Psoas muscle (tissue), 7 donors: ENCODE measurements at regions not wholly inside any gene's neighbourhood (a gene's known extent, or its start where the extent isn't known, plus 50 kb on each side); places are given as distances from the start of the nearest gene placed in this dataset.

Experiments used
- ATAC-seq, 4 donors: fragments of 200-7000 bp; cut with Tn5 transposase; one replicate each; pipeline ENCODE4 v1.9.1; 2020; ENCODE audit warnings: moderate library complexity in 3 of 4, mild to moderate bottlenecking in 2 of 4
- DNase-seq, 2 donors: peaks; one replicate each; pipeline ENCODE4 v3.0.0-alpha.2; 2020
- H3K27ac ChIP-seq: fragments of 200-600 bp; one replicate; pipeline ENCODE4 v1.8.0; 2022
- H3K27me3 ChIP-seq, 3 donors: fragments of 200-600 bp in 1 of 3; one replicate each; pipeline versions ENCODE4 v1.6.1 to v1.8.0; 2013 to 2022; ENCODE audit warnings: low read length in 2 of 3, mild to moderate bottlenecking in 2 of 3, moderate library complexity in 1 of 3; ENCODE audit not compliant: insufficient read depth in 3 of 3
- H3K36me3 ChIP-seq, 2 donors: fragments of 200-600 bp in 1 of 2; one replicate each; pipeline versions ENCODE4 v1.6.1 to v1.8.0; 2013 to 2022; ENCODE audit warnings: low read depth in 1 of 2, mild to moderate bottlenecking in 1 of 2, moderate library complexity in 1 of 2; ENCODE audit not compliant: insufficient read depth in 1 of 2
- H3K4me1 ChIP-seq: fragments of 200-600 bp; one replicate; pipeline ENCODE4 v1.8.0; 2022
- H3K4me3 ChIP-seq: fragments of 200-600 bp; one replicate; pipeline ENCODE4 v1.8.0; 2022; ENCODE audit warnings: mild to moderate bottlenecking
- H3K9me3 ChIP-seq: fragments of 200-600 bp; one replicate; pipeline ENCODE4 v1.8.0; 2022
- WGBS, 3 donors: extraction: QIAGEN DNeasy Blood & Tissue Kit; methylation state at CpG; one replicate each; pipeline versions ENCODE4 v1.1.6 to v1.1.7; 2013; 5-methylcytosine and 5-hydroxymethylcytosine counted together
- intact Hi-C, 2 donors: fragments of 100-400 bp; cut with DNase I; formaldehyde crosslinking; loops; one replicate each; pipeline versions ENCODE4 v1.11.0 to v1.14.2; 2022
- TF ChIP-seq, protein P1 (sequence below): fragments of 200-600 bp; IDR thresholded peaks from one replicate; pipeline ENCODE4 v1.8.0; 2022; ENCODE audit warnings: antibody characterized with exemption
- donor health status: healthy with polysubstance abuse.
- donor health status: DM: no; HTN: no; CAD: no; lungs with moderate emphysema.
- donor health status: Bipolar disorder and iron deficiency.
- donor health status: healthy.
- donor health status: DM: yes; HTN: yes; CAD: no.
- donor health status: DM: no; HTN: no; CAD: no.
- donor health status: DM: yes; HTN: yes; CAD: no.

DNA sequence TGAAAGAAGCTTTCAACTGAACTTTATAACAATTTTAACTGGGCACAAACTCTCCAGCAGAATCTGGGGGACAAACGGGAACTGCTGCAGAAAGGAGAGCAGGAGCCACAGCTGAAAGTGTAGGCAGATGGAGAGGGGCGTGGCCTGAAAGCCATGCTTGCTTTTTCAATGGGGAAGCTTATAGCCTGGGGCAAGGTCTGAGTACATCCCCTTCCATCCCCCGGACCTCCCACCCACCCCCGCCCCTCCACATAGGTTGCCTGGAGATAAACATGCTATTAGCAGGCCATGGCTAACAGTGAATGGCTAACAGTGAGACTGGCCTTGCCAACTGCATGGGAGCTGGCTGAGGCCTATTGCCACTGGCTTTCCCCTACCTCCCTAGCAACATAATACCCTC is 317.9 kb upstream of the TANK start:
- no peaks in the 10 kb centered on the region for H3K27me3 ChIP-seq
- DNase-seq: no peak
- WGBS, 3 donors: 86 to 92% (median 88%) methylated on average over 4 of the region's 4 CpGs
- TF ChIP-seq, protein P1, sequence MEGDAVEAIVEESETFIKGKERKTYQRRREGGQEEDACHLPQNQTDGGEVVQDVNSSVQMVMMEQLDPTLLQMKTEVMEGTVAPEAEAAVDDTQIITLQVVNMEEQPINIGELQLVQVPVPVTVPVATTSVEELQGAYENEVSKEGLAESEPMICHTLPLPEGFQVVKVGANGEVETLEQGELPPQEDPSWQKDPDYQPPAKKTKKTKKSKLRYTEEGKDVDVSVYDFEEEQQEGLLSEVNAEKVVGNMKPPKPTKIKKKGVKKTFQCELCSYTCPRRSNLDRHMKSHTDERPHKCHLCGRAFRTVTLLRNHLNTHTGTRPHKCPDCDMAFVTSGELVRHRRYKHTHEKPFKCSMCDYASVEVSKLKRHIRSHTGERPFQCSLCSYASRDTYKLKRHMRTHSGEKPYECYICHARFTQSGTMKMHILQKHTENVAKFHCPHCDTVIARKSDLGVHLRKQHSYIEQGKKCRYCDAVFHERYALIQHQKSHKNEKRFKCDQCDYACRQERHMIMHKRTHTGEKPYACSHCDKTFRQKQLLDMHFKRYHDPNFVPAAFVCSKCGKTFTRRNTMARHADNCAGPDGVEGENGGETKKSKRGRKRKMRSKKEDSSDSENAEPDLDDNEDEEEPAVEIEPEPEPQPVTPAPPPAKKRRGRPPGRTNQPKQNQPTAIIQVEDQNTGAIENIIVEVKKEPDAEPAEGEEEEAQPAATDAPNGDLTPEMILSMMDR: no peak
- H3K4me3 ChIP-seq: no peak overlapping the region
- no peaks in the 10 kb centered on the region for H3K4me1 ChIP-seq
- H3K36me3 ChIP-seq: no peaks in the 10 kb centered on the region
- no peaks in the 10 kb centered on the region for H3K9me3 ChIP-seq
- ATAC-seq: no peak
- intact Hi-C loops: no loop called here
- no peak overlapping the region for H3K27ac ChIP-seq

DNA sequence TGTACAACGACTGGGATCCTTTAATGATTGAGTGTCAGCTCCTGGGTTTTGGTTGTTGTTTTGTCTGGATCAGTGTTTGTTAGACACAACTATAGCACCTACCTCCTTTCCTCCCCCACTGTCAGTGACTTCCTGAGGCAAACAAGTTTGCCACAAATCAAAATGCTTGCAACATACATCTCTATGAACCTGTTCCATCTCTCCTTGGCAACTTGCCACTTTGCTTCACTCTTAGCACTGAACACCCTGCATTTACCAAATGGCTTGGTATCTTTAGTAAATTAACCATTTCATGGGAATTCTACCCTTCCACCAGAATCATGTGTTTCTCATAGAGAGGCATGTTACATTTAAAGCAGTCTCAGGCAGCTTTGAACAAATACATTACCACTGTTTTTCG is 301.1 kb upstream of the TANK start:
- ATAC-seq: no peak
- intact Hi-C loops: no loop called here

DNA sequence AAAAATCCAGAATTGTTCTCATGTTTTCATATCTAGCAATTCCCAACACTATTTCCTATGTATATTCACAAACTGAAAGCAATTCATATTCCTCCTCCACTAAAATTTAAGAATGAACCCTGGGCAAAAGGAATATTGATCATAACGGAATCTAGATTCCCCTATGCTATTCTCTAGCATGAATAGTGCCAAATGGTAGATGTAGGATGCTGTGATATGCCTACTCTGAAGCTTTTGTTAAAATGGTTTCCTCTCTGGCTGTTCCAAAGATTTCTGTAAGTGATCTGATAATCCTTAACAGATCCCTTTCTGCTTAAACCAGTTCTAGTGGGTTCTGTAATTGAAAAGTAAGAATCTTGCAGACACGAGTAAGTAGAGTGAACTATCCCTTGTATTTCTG is 298.0 kb upstream of the TANK start:
- Histone ChIP-seq H3K4me3 (no peak overlapping the region), H3K36me3 (no peaks in the 10 kb centered on the region), H3K27ac (no peak overlapping the region), H3K27me3 (peaks cover 0 to 3% (median 0%) of the 10 kb centered on the region in 3 donors), H3K9me3 (no peaks in the 10 kb centered on the region), H3K4me1 (no peaks in the 10 kb centered on the region)
- 55 to 64% (median 60%) methylated on average over 2 of the region's 2 CpGs for WGBS, 3 donors
- DNase-seq: no peak
- TF ChIP-seq, protein P1: no peak
- intact Hi-C loops: loop anchor here in 1 of 2 donors (10.0 kb wide), 1 partner anchor 63 kb away; no protein-coding TSS in a partner anchor
- no peak for ATAC-seq

More for the DNA sequence above, 301.1 kb upstream of the TANK start:
- no peaks in the 10 kb centered on the region for H3K27me3 ChIP-seq
- H3K9me3 ChIP-seq: no peaks in the 10 kb centered on the region
- no peak overlapping the region for H3K27ac ChIP-seq
- WGBS, 3 donors: 46 to 51% (median 49%) methylated on average over 2 of the region's 2 CpGs
- H3K4me1 ChIP-seq: no peaks in the 10 kb centered on the region
- TF ChIP-seq, protein P1: no peak
- no peaks in the 10 kb centered on the region for H3K36me3 ChIP-seq
- no peak overlapping the region for H3K4me3 ChIP-seq
- no peak for DNase-seq

DNA sequence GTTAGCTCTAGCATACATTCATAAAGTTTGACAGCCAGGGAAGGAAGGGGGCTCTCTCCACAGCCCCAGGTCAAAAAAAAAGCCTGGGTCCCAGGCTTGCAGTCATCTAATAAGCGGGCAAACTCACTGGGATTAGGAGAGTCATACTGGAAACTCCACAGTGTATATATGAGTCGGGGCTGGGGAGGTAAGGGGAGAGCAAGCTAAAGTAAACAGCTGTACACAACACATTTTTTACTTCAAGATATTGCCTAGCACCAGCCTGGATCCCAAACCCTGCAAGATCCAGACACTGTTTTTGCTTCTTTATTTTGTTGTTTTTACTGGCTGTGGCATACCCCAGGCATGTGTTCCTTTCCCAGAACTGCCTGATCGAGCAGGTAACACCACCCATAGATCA is 291.3 kb upstream of the TANK start:
- no peaks in the 10 kb centered on the region for H3K36me3 ChIP-seq
- no peak for ATAC-seq
- no peak for DNase-seq
- TF ChIP-seq, protein P1: no peak
- H3K27me3 ChIP-seq: peaks cover 0 to 3% (median 0%) of the 10 kb centered on the region in 3 donors
- H3K4me3 ChIP-seq: no peak overlapping the region
- intact Hi-C loops: loop anchor here in 1 of 2 donors (10.0 kb wide), 1 partner anchor 56 kb away; no protein-coding TSS in a partner anchor
- no peaks in the 10 kb centered on the region for H3K9me3 ChIP-seq
- H3K27ac ChIP-seq: no peak overlapping the region
- WGBS, 3 donors: 63 to 71% (median 64%) methylated on average over 3 of the region's 3 CpGs
- no peaks in the 10 kb centered on the region for H3K4me1 ChIP-seq

DNA sequence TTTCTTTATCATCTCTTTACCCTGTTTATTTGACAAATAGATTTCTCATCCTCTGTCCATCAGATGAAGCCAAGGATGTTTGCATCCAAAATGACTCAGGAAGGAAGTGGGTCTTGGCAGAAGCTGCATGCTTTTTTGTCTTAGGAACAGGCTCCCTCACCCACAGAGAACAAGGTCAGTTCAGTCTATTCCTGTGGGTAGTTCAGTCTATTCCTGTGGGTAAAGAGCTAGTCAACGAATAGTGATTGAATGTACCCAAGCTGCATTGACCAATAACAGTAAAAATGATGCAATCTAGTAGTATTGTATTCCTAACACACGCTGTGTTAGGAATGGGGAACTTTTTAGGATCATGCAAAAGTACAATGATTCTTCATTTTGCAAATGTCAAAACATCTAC is 290.8 kb upstream of the TANK start:
- TF ChIP-seq, protein P1: no peak
- Histone ChIP-seq H3K36me3 (no peaks in the 10 kb centered on the region), H3K27me3 (peaks cover 0 to 3% (median 0%) of the 10 kb centered on the region in 3 donors), H3K4me3 (no peak overlapping the region), H3K9me3 (no peaks in the 10 kb centered on the region), H3K27ac (no peak overlapping the region), H3K4me1 (no peaks in the 10 kb centered on the region)
- ATAC-seq: peak; percentile 40 to 83 (median 66)
- DNase-seq: no peak
- WGBS, 3 donors: 42 to 59% (median 49%) methylated on average over 2 of the region's 2 CpGs
- intact Hi-C loops: loop anchor here in 1 of 2 donors (10.0 kb wide), 1 partner anchor 55 kb away; no protein-coding TSS in a partner anchor
